Neural cell (in vitro differentiated cells): ENCODE measurements at regions not wholly inside any gene's neighbourhood (a gene's known extent, or its start where the extent isn't known, plus 50 kb on each side); places are given as distances from the start of the nearest gene placed in this dataset.

Experiments
- H2AFZ ChIP-seq: fragments of 200-600, 300-800 bp; sonication (generic), shearing (Covaris generic); 2 replicates; pipeline ENCODE4 v1.6.0; 2014; ENCODE audit warnings: low read depth, mild to moderate bottlenecking, antibody characterized with exemption, low read length, moderate library complexity
- H3F3A ChIP-seq: fragments of 200-600 bp; shearing (Covaris generic); 2 replicates; pipeline ENCODE4 v1.6.1; 2016; ENCODE audit warnings: mild to moderate bottlenecking, moderate library complexity, mixed read lengths, antibody characterized with exemption, low read length; ENCODE audit not compliant: insufficient read depth, poor library complexity, severe bottlenecking
- H3K27ac ChIP-seq: fragments of 200-600, 300-800 bp; sonication (generic), shearing (Covaris generic); 2 replicates; pipeline ENCODE4 v1.5.1; 2014; ENCODE audit warnings: mild to moderate bottlenecking, low read length, moderate library complexity
- H3K27me3 ChIP-seq: fragments of 300-800, 200-600 bp; sonication (generic), shearing (Covaris generic); 2 replicates; pipeline ENCODE4 v1.6.0; 2014; ENCODE audit warnings: mild to moderate bottlenecking, low read depth, low read length, moderate library complexity; ENCODE audit not compliant: insufficient read depth
- H3K36me3 ChIP-seq: fragments of 300-800, 200-600 bp; sonication (generic), shearing (Covaris generic); 2 replicates; pipeline ENCODE4 v1.5.1; 2014; ENCODE audit warnings: mild to moderate bottlenecking, antibody characterized with exemption, low read length, moderate library complexity; ENCODE audit not compliant: insufficient read depth
- H3K4me2 ChIP-seq: fragments of 300-800, 200-600 bp; sonication (generic), shearing (Covaris generic); 2 replicates; pipeline ENCODE4 v1.6.0; 2014; ENCODE audit warnings: mild to moderate bottlenecking, low read length
- H3K4me3 ChIP-seq: fragments of 300-800, 200-600 bp; sonication (generic), shearing (Covaris generic); 2 replicates; pipeline ENCODE4 v1.5.1; 2014; ENCODE audit warnings: mild to moderate bottlenecking, low read length, moderate library complexity
- H3K79me2 ChIP-seq: fragments of 200-600 bp; shearing (Covaris generic); replicated peaks from 2 replicates; pipeline ENCODE4 v1.6.0; 2014; ENCODE audit warnings: mild to moderate bottlenecking, low read length, moderate library complexity; ENCODE audit not compliant: insufficient read depth
- H3K9ac ChIP-seq: fragments of 300-800, 200-600 bp; sonication (generic), shearing (Covaris generic); 2 replicates; pipeline ENCODE4 v1.6.1; 2016; ENCODE audit warnings: mild to moderate bottlenecking, low read length, mixed read lengths
- H3K9me2 ChIP-seq: fragments of 200-600 bp; shearing (Covaris generic); 2 replicates; pipeline ENCODE4 v1.6.1; 2016; ENCODE audit warnings: mild to moderate bottlenecking, low read length, mixed read lengths; ENCODE audit not compliant: insufficient read depth
- H3K9me3 ChIP-seq: fragments of 200-600, 300-800 bp; sonication (generic), shearing (Covaris generic); 2 replicates; pipeline ENCODE4 v1.6.1; 2016; ENCODE audit warnings: mild to moderate bottlenecking, mixed run types, low read length, moderate library complexity, mixed read lengths
- H4K20me1 ChIP-seq: fragments of 200-600 bp; shearing (Covaris generic); 2 replicates; pipeline ENCODE4 v1.6.1; 2016; ENCODE audit warnings: mild to moderate bottlenecking, mixed run types; ENCODE audit not compliant: insufficient read depth
- CTCF ChIP-seq: fragments of 450-650 bp; IDR thresholded peaks from 2 replicates; pipeline ENCODE4 v1.5.1; 2014; ENCODE audit warnings: antibody characterized with exemption, mild to moderate bottlenecking, moderate library complexity; ENCODE audit not compliant: poor library complexity, severe bottlenecking
- EP300 ChIP-seq: fragments of 450-650 bp; conservative IDR thresholded peaks from 2 replicates; pipeline ENCODE4 v1.6.1; 2014; ENCODE audit warnings: antibody characterized with exemption, mild to moderate bottlenecking, moderate library complexity; ENCODE audit not compliant: poor library complexity, severe bottlenecking
- MXI1 ChIP-seq: fragments of 450-650 bp; conservative IDR thresholded peaks from 2 replicates; pipeline ENCODE4 v1.6.1; 2014; ENCODE audit warnings: antibody characterized with exemption, mild to moderate bottlenecking; ENCODE audit not compliant: poor library complexity, severe bottlenecking
- POLR2AphosphoS5 ChIP-seq: IDR thresholded peaks from 2 replicates; pipeline ENCODE4 v1.6.1; 2012
- REST ChIP-seq: IDR thresholded peaks from 2 replicates; pipeline ENCODE4 v1.6.1; 2012; ENCODE audit warnings: borderline replicate concordance
- SMC3 ChIP-seq: fragments of 450-650 bp; conservative IDR thresholded peaks from 2 replicates; pipeline ENCODE4 v1.6.1; 2014; ENCODE audit warnings: antibody characterized with exemption, mild to moderate bottlenecking, moderate library complexity; ENCODE audit not compliant: poor library complexity

- Histone ChIP-seq H3K9me2 (no peaks in the 10 kb centered on the region), H3K27ac (no peak overlapping the region), H3K9me3 (no peaks in the 10 kb centered on the region), H4K20me1 (no peaks in the 10 kb centered on the region), H3K4me3 (no peak overlapping the region), H3K27me3 (no peaks in the 10 kb centered on the region), H2AFZ (no peak overlapping the region), H3K9ac (no peak overlapping the region), H3K4me2 (no peak overlapping the region), H3F3A (no peaks in the 10 kb centered on the region), H3K36me3 (no peaks in the 10 kb centered on the region), H3K79me2 (no peaks in the 10 kb centered on the region)
- TF ChIP-seq SMC3 (no peak), CTCF (no peak), EP300 (no peak), POLR2AphosphoS5 (no peak), MXI1 (no peak), REST (no peak)
These were observed 159.2 kb downstream of the CYLD start for GRCh38 chr16:50901062-50901461.

GRCh38 chr16:50900391-50900942, 158.6 kb downstream of the CYLD start:
- no peaks in the 10 kb centered on the region for H4K20me1 ChIP-seq
- no peak overlapping the region for H3K4me2 ChIP-seq
- no peaks in the 10 kb centered on the region for H3K36me3 ChIP-seq
- no peak overlapping the region for H3K27ac ChIP-seq
- no peaks in the 10 kb centered on the region for H3K9me2 ChIP-seq
- H3K4me3 ChIP-seq, result no peak overlapping the region
- no peak overlapping the region for H3K9ac ChIP-seq
- no peak overlapping the region for H2AFZ ChIP-seq
- no peaks in the 10 kb centered on the region for H3K9me3 ChIP-seq
- no peaks in the 10 kb centered on the region for H3F3A ChIP-seq
- no peaks in the 10 kb centered on the region for H3K27me3 ChIP-seq
- TF ChIP-seq REST, result no peak
- TF ChIP-seq CTCF, result no peak
- no peak for TF ChIP-seq POLR2AphosphoS5
- no peak for TF ChIP-seq MXI1
- no peak for TF ChIP-seq SMC3
- H3K79me2 ChIP-seq, result no peaks in the 10 kb centered on the region
